ENCODE measurements at regions not wholly inside any gene's neighbourhood (a gene's known extent, or its start where the extent isn't known, plus 50 kb on each side); places are given as distances from the start of the nearest gene placed in this dataset.

DNA sequence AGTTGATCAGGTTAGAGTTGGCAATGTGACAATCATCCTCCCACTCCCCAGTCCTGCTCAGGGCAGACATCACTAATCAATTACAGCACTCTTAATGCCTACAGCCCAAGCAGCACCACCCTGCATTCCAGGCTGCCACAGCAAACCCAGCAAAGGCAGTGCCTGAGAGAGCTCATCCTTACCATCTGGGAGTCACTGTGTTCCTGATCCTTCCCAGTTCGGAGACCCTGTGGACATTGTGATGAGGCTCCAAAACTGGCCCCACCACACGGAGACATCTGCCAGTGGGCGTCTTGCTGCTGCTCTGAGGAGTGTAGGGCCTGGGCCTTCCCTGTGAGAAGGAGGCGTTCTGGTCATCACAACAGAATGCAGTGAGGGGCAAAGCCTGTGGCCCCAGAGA, 216.5 kb upstream of the CST7 start:
- TF ChIP-seq, protein P1, sequence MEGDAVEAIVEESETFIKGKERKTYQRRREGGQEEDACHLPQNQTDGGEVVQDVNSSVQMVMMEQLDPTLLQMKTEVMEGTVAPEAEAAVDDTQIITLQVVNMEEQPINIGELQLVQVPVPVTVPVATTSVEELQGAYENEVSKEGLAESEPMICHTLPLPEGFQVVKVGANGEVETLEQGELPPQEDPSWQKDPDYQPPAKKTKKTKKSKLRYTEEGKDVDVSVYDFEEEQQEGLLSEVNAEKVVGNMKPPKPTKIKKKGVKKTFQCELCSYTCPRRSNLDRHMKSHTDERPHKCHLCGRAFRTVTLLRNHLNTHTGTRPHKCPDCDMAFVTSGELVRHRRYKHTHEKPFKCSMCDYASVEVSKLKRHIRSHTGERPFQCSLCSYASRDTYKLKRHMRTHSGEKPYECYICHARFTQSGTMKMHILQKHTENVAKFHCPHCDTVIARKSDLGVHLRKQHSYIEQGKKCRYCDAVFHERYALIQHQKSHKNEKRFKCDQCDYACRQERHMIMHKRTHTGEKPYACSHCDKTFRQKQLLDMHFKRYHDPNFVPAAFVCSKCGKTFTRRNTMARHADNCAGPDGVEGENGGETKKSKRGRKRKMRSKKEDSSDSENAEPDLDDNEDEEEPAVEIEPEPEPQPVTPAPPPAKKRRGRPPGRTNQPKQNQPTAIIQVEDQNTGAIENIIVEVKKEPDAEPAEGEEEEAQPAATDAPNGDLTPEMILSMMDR (IDR thresholded peaks at IDR 0.05) = no peak
- no peak for TF ChIP-seq EP300 (IDR thresholded peaks at IDR 0.05)
- no peak for TF ChIP-seq POLR2AphosphoS5 (IDR thresholded peaks at IDR 0.05)

Measured in gastroesophageal sphincter (tissue), 3 donors.